Skin epidermis (tissue), 12 donors: ENCODE measurements at regions not wholly inside any gene's neighbourhood (a gene's known extent, or its start where the extent isn't known, plus 50 kb on each side); places are given as distances from the start of the nearest gene placed in this dataset.
"Not testable (repeated sequence)": the region's sequence is repeated elsewhere in the genome, so short reads cannot be mapped to it uniquely, and the experiment has no call there.

Experiments
- H3K27ac ChIP-seq, 21 experiments: fragments of 200-600 bp; sonication (generic) in 11 of 21; one replicate each; pipeline ENCODE4 v1.5.0; 2020; ENCODE audit warnings: mild to moderate bottlenecking in 3 of 21, inconsistent platforms in 2 of 21, moderate library complexity in 2 of 21
- H3K4me3 ChIP-seq, 7 experiments: fragments of 200-600 bp; sonication (generic) in 2 of 7; one replicate each; pipeline ENCODE4 v1.5.0; 2020; ENCODE audit warnings: inconsistent platforms in 2 of 7, mild to moderate bottlenecking in 2 of 7, moderate library complexity in 1 of 7

- H3K27ac ChIP-seq, result peak overlapping the region in 20 of 21 experiments; percentile 9 to 81 (median 64)
- no peak overlapping the region for H3K4me3 ChIP-seq
These were observed 82.5 kb upstream of the PICALM start for GRCh38 chr11:86151174-86152005.

- peak overlapping the region in 19 of 21 experiments; percentile 9 to 81 (median 65) for H3K27ac ChIP-seq
- no peak overlapping the region for H3K4me3 ChIP-seq
These were observed 81.9 kb upstream of the PICALM start for GRCh38 chr11:86150847-86151173.

- peak overlapping the region in 2 of 21 experiments; percentile 22 to 65 for H3K27ac ChIP-seq
- no peak overlapping the region for H3K4me3 ChIP-seq
These were observed 80.9 kb upstream of the PICALM start for GRCh38 chr11:86149792-86150191.

- no peak overlapping the region for H3K4me3 ChIP-seq
These were observed 79.5 kb upstream of the PICALM start for GRCh38 chr11:86148345-86148747.

GRCh38 chr11:86147004-86147403, 78.1 kb upstream of the PICALM start:
- no peak overlapping the region for H3K4me3 ChIP-seq
- H3K27ac ChIP-seq, result no peak overlapping the region

More at GRCh38 chr11:86148345-86148747, 79.5 kb upstream of the PICALM start:
- no peak overlapping the region for H3K27ac ChIP-seq

GRCh38 chr11:86145439-86146156, 76.7 kb upstream of the PICALM start:
- H3K27ac ChIP-seq, result no peak overlapping the region
- H3K4me3 ChIP-seq, result no peak overlapping the region

GRCh38 chr11:86144846-86145245, 76.0 kb upstream of the PICALM start:
- H3K27ac ChIP-seq, result peak overlapping the region in 3 of 21 experiments; percentile 21 to 40 (median 27)
- H3K4me3 ChIP-seq, result no peak overlapping the region

GRCh38 chr11:86144087-86144486, 75.2 kb upstream of the PICALM start:
- not testable (repeated sequence) for H3K4me3 ChIP-seq
- peak overlapping the region in 9 of 21 experiments; percentile 9 to 82 (median 29) for H3K27ac ChIP-seq

GRCh38 chr11:86143087-86144030, 74.5 kb upstream of the PICALM start:
- H3K27ac ChIP-seq, result peak overlapping the region in 9 of 21 experiments; percentile 1 to 82 (median 29)
- H3K4me3 ChIP-seq, result no peak overlapping the region

GRCh38 chr11:86142170-86142569, 73.3 kb upstream of the PICALM start:
- peak overlapping the region in 5 of 21 experiments; percentile 34 to 87 (median 70) for H3K27ac ChIP-seq
- H3K4me3 ChIP-seq, result no peak overlapping the region

- Histone ChIP-seq H3K4me3 (no peak overlapping the region), H3K27ac (peak overlapping the region in 11 of 21 experiments; percentile 34 to 87 (median 50))
These were observed 72.8 kb upstream of the PICALM start for GRCh38 chr11:86141727-86142126.

GRCh38 chr11:86140334-86140990, 71.6 kb upstream of the PICALM start:
- Histone ChIP-seq H3K27ac (peak overlapping the region in 15 of 21 experiments; percentile 3 to 87 (median 41)), H3K4me3 (no peak overlapping the region)

GRCh38 chr11:86138958-86139357, 70.1 kb upstream of the PICALM start:
- Histone ChIP-seq H3K4me3 (no peak overlapping the region), H3K27ac (peak overlapping the region in 14 of 21 experiments; percentile 3 to 87 (median 64))

GRCh38 chr11:86136538-86136937, 67.7 kb upstream of the PICALM start:
- Histone ChIP-seq H3K4me3 (no peak overlapping the region), H3K27ac (peak overlapping the region in 3 of 21 experiments; percentile 2 to 24 (median 24))

GRCh38 chr11:86135319-86135714, 66.4 kb upstream of the PICALM start:
- Histone ChIP-seq H3K4me3 (no peak overlapping the region), H3K27ac (peak overlapping the region in 3 of 21 experiments; percentile 7 to 61 (median 42))

GRCh38 chr11:86134580-86135318, 65.9 kb upstream of the PICALM start:
- Histone ChIP-seq H3K27ac (peak overlapping the region in 2 of 21 experiments; percentile 7 to 42), H3K4me3 (no peak overlapping the region)

- Histone ChIP-seq H3K4me3 (no peak overlapping the region), H3K27ac (no peak overlapping the region)
These were observed 63.9 kb upstream of the PICALM start for GRCh38 chr11:86132667-86133249.
